KMS-11 (cell line): ENCODE measurements at regions not wholly inside any gene's neighbourhood (a gene's known extent, or its start where the extent isn't known, plus 50 kb on each side); places are given as distances from the start of the nearest gene placed in this dataset.

Experiments
- H2AFZ ChIP-seq: fragments of 200-600 bp; sonication (generic); 2 replicates; pipeline ENCODE4 v1.6.1; 2016; ENCODE audit warnings: antibody characterized with exemption, mixed run types, low read depth
- H3K27ac ChIP-seq: fragments of 200-600 bp; sonication (generic); 2 replicates; pipeline ENCODE4 v1.6.1; 2016; ENCODE audit warnings: mild to moderate bottlenecking, mixed run types
- H3K27me3 ChIP-seq: fragments of 200-600 bp; sonication (generic); 2 replicates; pipeline ENCODE4 v1.6.1; 2017; ENCODE audit warnings: mild to moderate bottlenecking, low read depth, mixed run types, moderate library complexity; ENCODE audit not compliant: insufficient read depth
- H3K36me3 ChIP-seq: fragments of 200-600 bp; sonication (generic); 2 replicates; pipeline ENCODE4 v1.6.1; 2017; ENCODE audit warnings: mild to moderate bottlenecking, mixed run types; ENCODE audit not compliant: insufficient read depth
- H3K4me1 ChIP-seq: fragments of 200-600 bp; sonication (generic); 2 replicates; pipeline ENCODE4 v1.6.1; 2016; ENCODE audit warnings: mild to moderate bottlenecking, low read depth, mixed run types; ENCODE audit not compliant: poor library complexity, severe bottlenecking
- H3K4me2 ChIP-seq: fragments of 200-600 bp; sonication (generic); 2 replicates; pipeline ENCODE4 v1.7.0; 2016; ENCODE audit warnings: mild to moderate bottlenecking, mixed run types
- H3K4me3 ChIP-seq: fragments of 200-600 bp; sonication (generic); IDR thresholded peaks from 2 replicates; pipeline ENCODE4 v1.6.1; 2017; ENCODE audit warnings: low read depth, low read length, mixed read lengths; ENCODE audit not compliant: insufficient read depth
- H3K79me2 ChIP-seq: fragments of 200-600 bp; sonication (generic); 2 replicates; pipeline ENCODE4 v1.6.1; 2016; ENCODE audit warnings: low read depth, mixed run types; ENCODE audit not compliant: insufficient read depth
- H3K9ac ChIP-seq: fragments of 200-600 bp; sonication (generic); 2 replicates; pipeline ENCODE4 v1.6.1; 2016; ENCODE audit warnings: mild to moderate bottlenecking, mixed run types
- H4K20me1 ChIP-seq: fragments of 200-600 bp; sonication (generic); 2 replicates; pipeline ENCODE4 v1.6.1; 2016; ENCODE audit warnings: mild to moderate bottlenecking, mixed run types; ENCODE audit not compliant: insufficient read depth
- CTCF ChIP-seq: fragments of 200-600 bp; sonication (generic); conservative IDR thresholded peaks from 2 replicates; pipeline ENCODE4 v1.6.1; 2017; ENCODE audit warnings: low read depth, mild to moderate bottlenecking, antibody characterized with exemption, low read length, moderate library complexity, mixed read lengths

DNA sequence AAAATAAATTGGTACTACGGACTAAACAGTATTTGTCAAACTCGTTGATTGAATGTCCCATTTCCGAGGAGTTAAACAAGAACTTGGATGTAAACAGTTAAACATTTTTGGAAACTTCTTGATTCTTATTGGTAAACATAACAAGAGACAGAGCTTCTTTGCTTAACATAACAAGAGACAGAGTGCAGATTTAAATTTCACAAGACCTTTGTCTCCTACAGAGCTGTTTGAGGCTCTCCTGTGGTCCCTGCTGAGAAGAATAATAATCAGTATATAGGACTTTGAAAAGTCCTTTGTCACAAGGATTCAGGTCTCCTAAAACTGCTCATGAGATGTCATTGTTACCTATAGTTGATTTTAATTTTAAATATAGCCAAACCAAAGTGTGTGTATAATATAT, 170.6 kb upstream of the C21orf91 start:
- Histone ChIP-seq H3K79me2 (no peaks in the 10 kb centered on the region), H3K27ac (no peak overlapping the region), H2AFZ (no peak overlapping the region), H3K4me2 (no peak overlapping the region), H3K27me3 (no peaks in the 10 kb centered on the region), H3K4me1 (no peaks in the 10 kb centered on the region), H3K9ac (no peak overlapping the region), H4K20me1 (no peaks in the 10 kb centered on the region), H3K36me3 (no peaks in the 10 kb centered on the region), H3K4me3 (no peak overlapping the region)
- no peak for TF ChIP-seq CTCF

GRCh38 chr21:17988102-17988437, 168.9 kb upstream of the C21orf91 start:
- Histone ChIP-seq H3K4me3 (no peak overlapping the region), H3K27ac (no peak overlapping the region), H3K79me2 (no peaks in the 10 kb centered on the region), H3K9ac (no peak overlapping the region), H3K4me1 (no peaks in the 10 kb centered on the region), H3K36me3 (no peaks in the 10 kb centered on the region), H3K27me3 (no peaks in the 10 kb centered on the region), H2AFZ (no peak overlapping the region), H3K4me2 (no peak overlapping the region), H4K20me1 (no peaks in the 10 kb centered on the region)
- no peak for TF ChIP-seq CTCF

GRCh38 chr21:17987382-17988101, 168.4 kb upstream of the C21orf91 start:
- Histone ChIP-seq H3K36me3 (no peaks in the 10 kb centered on the region), H3K4me3 (no peak overlapping the region), H2AFZ (no peak overlapping the region), H3K27me3 (no peaks in the 10 kb centered on the region), H4K20me1 (no peaks in the 10 kb centered on the region), H3K4me1 (no peaks in the 10 kb centered on the region), H3K9ac (no peak overlapping the region), H3K79me2 (no peaks in the 10 kb centered on the region), H3K27ac (no peak overlapping the region), H3K4me2 (no peak overlapping the region)
- no peak for TF ChIP-seq CTCF

GRCh38 chr21:17981060-17981740, 162.0 kb upstream of the C21orf91 start:
- no peak overlapping the region for H2AFZ ChIP-seq
- no peaks in the 10 kb centered on the region for H3K27me3 ChIP-seq
- no peaks in the 10 kb centered on the region for H4K20me1 ChIP-seq
- no peaks in the 10 kb centered on the region for H3K4me1 ChIP-seq
- no peak overlapping the region for H3K9ac ChIP-seq
- TF ChIP-seq CTCF, result no peak
- no peak overlapping the region for H3K4me3 ChIP-seq
- no peaks in the 10 kb centered on the region for H3K79me2 ChIP-seq
- no peak overlapping the region for H3K4me2 ChIP-seq
- H3K27ac ChIP-seq, result no peak overlapping the region
- H3K36me3 ChIP-seq, result no peaks in the 10 kb centered on the region
